CD4-positive, alpha-beta memory T cell (primary cell): ENCODE measurements at regions not wholly inside any gene's neighbourhood (a gene's known extent, or its start where the extent isn't known, plus 50 kb on each side); places are given as distances from the start of the nearest gene placed in this dataset.

Experiments
- CTCF ChIA-PET: fragments of 350-600 bp; sonication (Branson Sonifier 250); formaldehyde crosslinking; loops from one replicate; lab custom pipeline; 2021; ENCODE audit warnings: inconsistent platforms; ENCODE audit not compliant: partially characterized antibody; lab: Charles Lee
- POLR2A ChIA-PET: fragments of 350-600 bp; sonication (Branson Sonifier 250); formaldehyde crosslinking; loops from one replicate; lab custom pipeline; 2021; ENCODE audit not compliant: partially characterized antibody; lab: Charles Lee
- DNase-seq, 5 donors: peaks; one replicate each; pipeline versions ENCODE4 v3.0.0 to v3.0.0-alpha.2; 2020 to 2022; ENCODE audit warnings: mixed read lengths in 1 of 5
- H3K27ac ChIP-seq: one replicate; pipeline ENCODE4 v1.7.0; 2013; ENCODE audit warnings: low read depth, low read length
- H3K27me3 ChIP-seq: 2 replicates; pipeline ENCODE4 v1.7.0; 2013; ENCODE audit warnings: mild to moderate bottlenecking, low read length, moderate library complexity; ENCODE audit not compliant: insufficient read depth
- H3K36me3 ChIP-seq: 2 replicates; pipeline ENCODE4 v1.7.0; 2013; ENCODE audit warnings: mild to moderate bottlenecking, low read length, moderate library complexity; ENCODE audit not compliant: insufficient read depth
- H3K4me1 ChIP-seq: 2 replicates; pipeline ENCODE4 v1.7.0; 2013; ENCODE audit warnings: mild to moderate bottlenecking, low read length, moderate library complexity; ENCODE audit not compliant: insufficient read depth
- H3K4me3 ChIP-seq, 2 donors: one replicate each; pipeline ENCODE4 v1.7.0; 2013; ENCODE audit warnings: low read length in 2 of 2, mild to moderate bottlenecking in 1 of 2
- H3K9me3 ChIP-seq, 2 donors: one replicate each; pipeline ENCODE4 v1.7.0; 2013; ENCODE audit warnings: low read length in 2 of 2, control low read depth in 1 of 2; ENCODE audit not compliant: control insufficient read depth in 1 of 2
- H3K27ac Mint-ChIP-seq, 7 donors: one replicate each; pipeline ENCODE4 v1.8.0; 2020 to 2021; ENCODE audit warnings: mixed read lengths in 7 of 7, mild to moderate bottlenecking in 6 of 7, inconsistent platforms in 3 of 7, moderate library complexity in 3 of 7
- H3K27me3 Mint-ChIP-seq, 2 donors: one replicate each; pipeline ENCODE4 v1.8.0; 2020 to 2021; ENCODE audit warnings: mixed read lengths in 2 of 2
- H3K36me3 Mint-ChIP-seq, 2 donors: one replicate each; pipeline ENCODE4 v1.8.0; 2020 to 2021; ENCODE audit warnings: mixed read lengths in 2 of 2, inconsistent platforms in 1 of 2, mild to moderate bottlenecking in 1 of 2
- H3K4me1 Mint-ChIP-seq, 4 donors: one replicate each; pipeline ENCODE4 v1.8.0; 2020 to 2021; ENCODE audit warnings: mixed read lengths in 4 of 4, mild to moderate bottlenecking in 1 of 4
- H3K4me3 Mint-ChIP-seq, 8 donors: one replicate each; pipeline ENCODE4 v1.8.0; 2020 to 2021; ENCODE audit warnings: mixed read lengths in 8 of 8, mild to moderate bottlenecking in 7 of 8, moderate library complexity in 6 of 8, inconsistent platforms in 3 of 8
- H3K9me3 Mint-ChIP-seq, 8 donors: one replicate each; pipeline ENCODE4 v1.8.0; 2020 to 2021; ENCODE audit warnings: mixed read lengths in 8 of 8, mild to moderate bottlenecking in 5 of 8, inconsistent platforms in 3 of 8, moderate library complexity in 1 of 8
- intact Hi-C: fragments of 100-400 bp; cut with micrococcal nuclease; formaldehyde crosslinking; loops from one replicate; pipeline ENCODE4 v1.15.1; 2023

DNA sequence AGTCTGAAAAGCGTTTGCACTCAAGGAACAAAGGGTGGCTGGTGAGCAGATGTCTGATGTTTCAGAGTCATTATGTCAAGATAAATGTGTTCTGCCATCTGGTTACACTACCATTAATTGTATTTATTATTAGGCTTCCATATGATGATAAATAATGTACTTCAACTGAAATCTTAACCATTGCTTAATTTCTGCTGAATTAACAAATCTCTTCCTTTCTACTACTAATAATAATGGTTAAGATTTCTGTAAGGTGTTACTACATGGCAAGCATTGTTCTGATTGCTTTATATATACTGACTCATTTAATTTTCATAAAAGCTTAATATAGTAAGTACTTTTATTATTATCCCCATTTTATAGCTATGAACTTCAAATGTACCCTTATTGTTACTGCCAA is 68.4 kb upstream of the GALNT15 start:
- ChIA-PET POLR2A (no interaction called here), CTCF (interaction anchor here (1.0 kb wide), 1 partner anchor 57 kb away, joined by 3 read pairs; no protein-coding TSS in a partner anchor)
- Histone ChIP-seq H3K36me3 (no peaks in the 10 kb centered on the region), H3K4me1 (no peaks in the 10 kb centered on the region), H3K4me3 (no peak overlapping the region), H3K9me3 (no peaks in the 10 kb centered on the region), H3K27me3 (no peaks in the 10 kb centered on the region), H3K27ac (no peak overlapping the region)
- Mint-ChIP-seq H3K36me3 (no peaks in the 10 kb centered on the region), H3K27ac (no peak overlapping the region), H3K9me3 (peaks cover 0 to 9% (median under 1%) of the 10 kb centered on the region in 8 donors), H3K4me1 (no peaks in the 10 kb centered on the region), H3K27me3 (peaks cover 6 to 7% of the 10 kb centered on the region in 2 donors), H3K4me3 (no peak overlapping the region)
- intact Hi-C loops = no loop called here
- no peak for DNase-seq

DNA sequence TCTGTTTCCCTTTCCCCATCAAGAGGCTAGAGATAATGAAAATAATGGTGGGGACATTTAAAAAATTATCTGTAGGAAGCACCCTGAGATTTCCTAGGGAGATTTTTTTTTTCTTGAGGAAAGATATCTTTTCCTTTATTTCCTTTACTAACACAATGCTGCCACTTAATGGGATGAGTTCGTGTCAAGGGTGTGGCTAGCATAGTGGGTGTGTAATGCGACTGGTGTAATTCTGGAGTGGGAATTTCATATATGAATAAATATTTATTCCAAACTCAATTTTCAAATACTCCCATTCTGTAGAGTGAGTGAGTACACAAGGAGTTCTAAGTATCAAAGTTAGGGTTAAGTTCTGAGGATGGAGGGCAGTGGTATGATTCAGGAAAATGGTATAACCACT is 66.1 kb upstream of the GALNT15 start:
- Mint-ChIP-seq H3K27me3 (peaks cover 2 to 3% of the 10 kb centered on the region in 2 donors), H3K27ac (no peak overlapping the region), H3K4me3 (no peak overlapping the region), H3K9me3 (peaks cover 2 to 16% (median 5%) of the 10 kb centered on the region in 8 donors), H3K4me1 (no peaks in the 10 kb centered on the region), H3K36me3 (no peaks in the 10 kb centered on the region)
- H3K36me3 ChIP-seq = no peaks in the 10 kb centered on the region
- H3K4me3 ChIP-seq = no peak overlapping the region
- intact Hi-C loops = no loop called here
- no peak for DNase-seq
- ChIA-PET POLR2A (no interaction called here), CTCF (no interaction called here)
- H3K9me3 ChIP-seq = no peaks in the 10 kb centered on the region
- H3K27ac ChIP-seq = no peak overlapping the region
- no peaks in the 10 kb centered on the region for H3K27me3 ChIP-seq
- no peaks in the 10 kb centered on the region for H3K4me1 ChIP-seq

DNA sequence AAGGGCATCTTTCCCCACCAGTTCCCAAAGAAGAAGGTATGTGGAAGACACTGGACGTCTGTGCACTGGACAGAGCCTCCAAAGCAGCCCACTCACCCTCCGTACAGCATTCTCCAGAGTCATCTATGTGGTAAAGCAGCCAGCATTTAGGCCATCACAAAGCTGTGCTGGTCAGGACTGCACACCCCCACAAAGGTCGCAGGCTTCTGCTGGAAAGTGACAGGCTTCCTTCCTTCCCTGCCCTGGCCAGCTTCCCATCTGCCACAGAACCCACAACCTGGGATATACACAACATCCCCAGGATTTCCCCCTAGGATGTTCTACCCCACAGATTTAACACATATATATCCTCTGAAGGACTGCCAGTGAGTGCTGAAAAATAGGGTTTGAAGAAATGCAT is 64.6 kb upstream of the GALNT15 start:
- H3K9me3 ChIP-seq = no peaks in the 10 kb centered on the region
- no peak overlapping the region for H3K4me3 ChIP-seq
- ChIA-PET CTCF (no interaction called here), POLR2A (no interaction called here)
- Mint-ChIP-seq H3K27ac (no peak overlapping the region), H3K27me3 (peaks cover 0 to 3% of the 10 kb centered on the region in 2 donors), H3K36me3 (no peaks in the 10 kb centered on the region), H3K9me3 (peaks cover 2 to 17% (median 5%) of the 10 kb centered on the region in 8 donors), H3K4me3 (no peak overlapping the region), H3K4me1 (no peaks in the 10 kb centered on the region)
- H3K36me3 ChIP-seq = no peaks in the 10 kb centered on the region
- no peak overlapping the region for H3K27ac ChIP-seq
- no peaks in the 10 kb centered on the region for H3K27me3 ChIP-seq
- intact Hi-C loops = no loop called here
- no peaks in the 10 kb centered on the region for H3K4me1 ChIP-seq
- DNase-seq = no peak

DNA sequence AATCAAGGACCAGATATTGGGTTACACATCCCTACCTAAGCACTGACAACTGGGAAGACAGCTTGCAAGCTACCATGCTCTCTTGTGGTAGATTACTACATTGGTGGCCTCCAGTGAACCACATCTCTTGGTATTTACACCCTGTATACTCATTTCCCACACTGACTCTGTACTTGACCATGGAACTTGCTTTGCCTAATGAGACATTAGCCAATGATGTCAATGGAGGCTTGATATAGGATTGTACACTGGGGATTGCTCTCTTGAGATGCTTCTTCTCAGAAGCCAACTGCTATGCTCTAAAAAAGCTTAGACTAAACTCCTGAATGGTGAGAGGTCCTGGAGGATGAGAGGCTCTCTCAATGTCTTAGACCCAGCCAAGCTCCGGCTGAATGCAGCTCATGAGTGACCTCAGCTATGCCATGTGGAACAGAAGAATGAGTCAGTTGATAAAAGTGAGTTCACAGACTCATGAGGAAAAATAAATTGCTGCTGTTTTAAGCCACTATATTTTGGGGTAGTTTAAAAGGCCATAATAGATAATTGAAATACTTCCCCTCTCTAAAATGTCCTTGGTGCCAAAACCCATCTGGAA is 61.5 kb upstream of the GALNT15 start:
- Histone ChIP-seq H3K27ac (no peak overlapping the region), H3K4me1 (no peaks in the 10 kb centered on the region), H3K9me3 (no peaks in the 10 kb centered on the region), H3K27me3 (no peaks in the 10 kb centered on the region), H3K4me3 (no peak overlapping the region), H3K36me3 (no peaks in the 10 kb centered on the region)
- no peaks in the 10 kb centered on the region for H3K36me3 Mint-ChIP-seq
- H3K4me1 Mint-ChIP-seq = no peaks in the 10 kb centered on the region
- CTCF ChIA-PET = no interaction called here
- POLR2A ChIA-PET = no interaction called here
- DNase-seq = no peak
- no peak overlapping the region for H3K27ac Mint-ChIP-seq
- H3K4me3 Mint-ChIP-seq = no peak overlapping the region
- H3K9me3 Mint-ChIP-seq = peaks cover 2 to 11% (median 4%) of the 10 kb centered on the region in 8 donors
- intact Hi-C loops = no loop called here
- no peaks in the 10 kb centered on the region for H3K27me3 Mint-ChIP-seq

- H3K36me3 Mint-ChIP-seq = no peaks in the 10 kb centered on the region
- POLR2A ChIA-PET = no interaction called here
- CTCF ChIA-PET = no interaction called here
Observed at GRCh38 chr3:16113704-16114103, 60.8 kb upstream of the GALNT15 start.

GRCh38 chr3:16114429-16114828 is 60.1 kb upstream of the GALNT15 start:
- POLR2A ChIA-PET = no interaction called here
- H3K27ac Mint-ChIP-seq = no peak overlapping the region
- no peaks in the 10 kb centered on the region for H3K4me1 ChIP-seq
- no peaks in the 10 kb centered on the region for H3K9me3 ChIP-seq
- no peak overlapping the region for H3K27ac ChIP-seq
- intact Hi-C loops = no loop called here
- DNase-seq = no peak
- no peaks in the 10 kb centered on the region for H3K36me3 ChIP-seq
- no peaks in the 10 kb centered on the region for H3K27me3 ChIP-seq
- CTCF ChIA-PET = no interaction called here
- H3K9me3 Mint-ChIP-seq = peaks cover 2 to 11% (median 4%) of the 10 kb centered on the region in 8 donors
- H3K36me3 Mint-ChIP-seq = no peaks in the 10 kb centered on the region
- no peaks in the 10 kb centered on the region for H3K27me3 Mint-ChIP-seq
- H3K4me3 ChIP-seq = no peak overlapping the region
- no peak overlapping the region for H3K4me3 Mint-ChIP-seq
- no peaks in the 10 kb centered on the region for H3K4me1 Mint-ChIP-seq

More at GRCh38 chr3:16113704-16114103, 60.8 kb upstream of the GALNT15 start:
- intact Hi-C loops = no loop called here
- H3K4me1 ChIP-seq = no peaks in the 10 kb centered on the region
- Mint-ChIP-seq H3K4me3 (no peak overlapping the region), H3K9me3 (peaks cover 2 to 11% (median 4%) of the 10 kb centered on the region in 8 donors), H3K4me1 (no peaks in the 10 kb centered on the region), H3K27me3 (no peaks in the 10 kb centered on the region), H3K27ac (no peak overlapping the region)
- no peak overlapping the region for H3K4me3 ChIP-seq
- no peaks in the 10 kb centered on the region for H3K9me3 ChIP-seq
- no peaks in the 10 kb centered on the region for H3K27me3 ChIP-seq
- H3K36me3 ChIP-seq = no peaks in the 10 kb centered on the region
- no peak for DNase-seq
- H3K27ac ChIP-seq = no peak overlapping the region

GRCh38 chr3:16114930-16115329 is 59.5 kb upstream of the GALNT15 start:
- Histone ChIP-seq H3K27me3 (no peaks in the 10 kb centered on the region), H3K4me1 (no peaks in the 10 kb centered on the region), H3K27ac (no peak overlapping the region), H3K4me3 (no peak overlapping the region), H3K36me3 (no peaks in the 10 kb centered on the region), H3K9me3 (no peaks in the 10 kb centered on the region)
- Mint-ChIP-seq H3K27me3 (no peaks in the 10 kb centered on the region), H3K4me3 (no peak overlapping the region), H3K36me3 (no peaks in the 10 kb centered on the region), H3K27ac (no peak overlapping the region), H3K4me1 (no peaks in the 10 kb centered on the region), H3K9me3 (peaks cover 2 to 11% (median 4%) of the 10 kb centered on the region in 8 donors)
- ChIA-PET CTCF (no interaction called here), POLR2A (no interaction called here)
- DNase-seq = no peak
- intact Hi-C loops = no loop called here
